ENCODE measurements at regions not wholly inside any gene's neighbourhood (a gene's known extent, or its start where the extent isn't known, plus 50 kb on each side); places are given as distances from the start of the nearest gene placed in this dataset.

GRCh38 chr20:29740601-29740950 lies 1516.9 kb upstream of the DEFB115 start:
- intact Hi-C loops (cut with DNase I): no loop called here
- Histone ChIP-seq H3K9me3 (ENCODE audit: control insufficient read depth in 2 of 3, insufficient read depth in 1 of 3, low read length in 3 of 3) (peaks cover 0 to 2% (median 0%) of the 10 kb centered on the region in 3 donors), H3K27ac (ENCODE audit: low read depth in 2 of 2, low read length in 2 of 2) (no peak overlapping the region), H3K4me3 (ENCODE audit: low read length in 3 of 3) (no peak overlapping the region), H3K36me3 (ENCODE audit: control insufficient read depth in 2 of 3, insufficient read depth in 3 of 3, low read length in 3 of 3) (no peaks in the 10 kb centered on the region), H3K4me1 (ENCODE audit: control insufficient read depth in 2 of 3, insufficient read depth in 2 of 3, low read depth in 1 of 3, low read length in 3 of 3) (no peaks in the 10 kb centered on the region), H3K27me3 (ENCODE audit: control insufficient read depth, insufficient read depth, low read length) (no peaks in the 10 kb centered on the region), H3K9ac (ENCODE audit: low read length in 3 of 3) (no peak overlapping the region)
- TF ChIP-seq CTCF (IDR thresholded peaks at IDR 0.05; ENCODE audit: borderline replicate concordance, extremely low read depth, insufficient read depth): no peak
- FAIRE-seq: no peak
- DNase-seq: peak in 1 of 5 donors; percentile 66

GRCh38 chr20:29740951-29741593 lies 1516.4 kb upstream of the DEFB115 start:
- FAIRE-seq: no peak
- Histone ChIP-seq H3K9me3 (ENCODE audit: control insufficient read depth in 2 of 3, insufficient read depth in 1 of 3, low read length in 3 of 3) (peaks cover 0 to 2% (median 0%) of the 10 kb centered on the region in 3 donors), H3K27me3 (ENCODE audit: control insufficient read depth, insufficient read depth, low read length) (no peaks in the 10 kb centered on the region)

GRCh38 chr20:29741594-29741893 lies 1515.9 kb upstream of the DEFB115 start:
- Histone ChIP-seq H3K36me3 (ENCODE audit: control insufficient read depth in 2 of 3, insufficient read depth in 3 of 3, low read length in 3 of 3) (no peaks in the 10 kb centered on the region), H3K27me3 (ENCODE audit: control insufficient read depth, insufficient read depth, low read length) (no peaks in the 10 kb centered on the region), H3K9ac (ENCODE audit: low read length in 3 of 3) (no peak overlapping the region), H3K9me3 (ENCODE audit: control insufficient read depth in 2 of 3, insufficient read depth in 1 of 3, low read length in 3 of 3) (peaks cover 0 to 2% (median 0%) of the 10 kb centered on the region in 3 donors), H3K4me3 (ENCODE audit: low read length in 3 of 3) (no peak overlapping the region), H3K27ac (ENCODE audit: low read depth in 2 of 2, low read length in 2 of 2) (no peak overlapping the region), H3K4me1 (ENCODE audit: control insufficient read depth in 2 of 3, insufficient read depth in 2 of 3, low read depth in 1 of 3, low read length in 3 of 3) (no peaks in the 10 kb centered on the region)
- no peak for TF ChIP-seq CTCF (IDR thresholded peaks at IDR 0.05; ENCODE audit: borderline replicate concordance, extremely low read depth, insufficient read depth)
- FAIRE-seq (no peak), DNase-seq (peak in 1 of 5 donors; percentile 63)
- intact Hi-C loops (cut with DNase I): no loop called here

More at GRCh38 chr20:29740951-29741593, 1516.4 kb upstream of the DEFB115 start:
- Histone ChIP-seq H3K27ac (ENCODE audit: low read depth in 2 of 2, low read length in 2 of 2) (no peak overlapping the region), H3K4me1 (ENCODE audit: control insufficient read depth in 2 of 3, insufficient read depth in 2 of 3, low read depth in 1 of 3, low read length in 3 of 3) (no peaks in the 10 kb centered on the region), H3K9ac (ENCODE audit: low read length in 3 of 3) (no peak overlapping the region), H3K36me3 (ENCODE audit: control insufficient read depth in 2 of 3, insufficient read depth in 3 of 3, low read length in 3 of 3) (no peaks in the 10 kb centered on the region), H3K4me3 (ENCODE audit: low read length in 3 of 3) (no peak overlapping the region)
- DNase-seq: peak in 2 of 5 donors; percentile 43 to 64
- intact Hi-C loops (cut with DNase I): no loop called here
- no peak for TF ChIP-seq CTCF (IDR thresholded peaks at IDR 0.05; ENCODE audit: borderline replicate concordance, extremely low read depth, insufficient read depth)

All from kidney (tissue), 13 donors.